GM12872 (cell line): ENCODE measurements at regions not wholly inside any gene's neighbourhood (a gene's known extent, or its start where the extent isn't known, plus 50 kb on each side); places are given as distances from the start of the nearest gene placed in this dataset.

Source experiments
- CTCF ChIP-seq: IDR thresholded peaks from 3 replicates; pipeline ENCODE4 v1.5.1; 2011; ENCODE audit warnings: low read depth, mild to moderate bottlenecking, low read length, moderate library complexity; ENCODE audit not compliant: insufficient read depth

DNA sequence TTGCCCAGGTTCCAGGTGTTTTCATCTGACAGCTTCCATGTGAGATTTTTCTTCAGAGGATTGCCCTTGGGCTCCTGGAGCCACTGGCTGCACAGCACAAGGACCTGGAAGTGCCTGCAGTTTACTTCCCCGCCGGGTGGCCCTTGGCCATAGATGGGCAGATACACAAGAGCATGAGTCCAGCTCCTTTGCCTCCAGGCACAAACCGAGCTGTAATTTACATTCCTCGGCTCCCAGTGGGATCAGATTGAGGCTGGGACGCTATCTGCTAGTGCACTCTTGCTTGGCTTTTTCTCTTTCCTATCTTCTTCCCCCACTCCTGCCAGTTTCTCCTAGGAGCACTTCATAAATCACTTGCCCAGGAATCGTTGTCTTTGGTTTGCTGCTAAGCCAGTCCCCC, 85.4 kb upstream of the RALY start:
- no peak for TF ChIP-seq CTCF

DNA sequence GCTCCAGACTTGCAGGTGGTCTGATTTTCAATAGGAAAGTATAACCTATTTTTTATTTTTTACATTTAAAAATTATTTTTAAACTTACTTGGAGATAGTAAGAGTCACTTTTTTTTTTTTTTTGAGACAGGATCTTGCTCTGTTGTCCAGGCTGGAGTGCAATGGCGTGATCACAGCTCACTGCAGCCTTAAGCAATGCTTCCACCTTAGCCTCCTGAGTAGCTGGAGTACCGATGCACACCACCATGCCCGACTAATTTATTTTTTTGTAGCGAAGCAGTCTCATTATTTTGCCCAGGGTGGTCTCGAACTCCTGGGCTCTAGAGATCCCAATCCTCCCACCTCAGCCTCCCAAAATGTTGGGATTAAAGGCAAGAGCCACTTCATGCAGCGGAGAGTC, 84.8 kb upstream of the RALY start:
- no peak for TF ChIP-seq CTCF

- TF ChIP-seq CTCF: no peak
Observed at GRCh38 chr20:33909331-33909921, 84.3 kb upstream of the RALY start.

DNA sequence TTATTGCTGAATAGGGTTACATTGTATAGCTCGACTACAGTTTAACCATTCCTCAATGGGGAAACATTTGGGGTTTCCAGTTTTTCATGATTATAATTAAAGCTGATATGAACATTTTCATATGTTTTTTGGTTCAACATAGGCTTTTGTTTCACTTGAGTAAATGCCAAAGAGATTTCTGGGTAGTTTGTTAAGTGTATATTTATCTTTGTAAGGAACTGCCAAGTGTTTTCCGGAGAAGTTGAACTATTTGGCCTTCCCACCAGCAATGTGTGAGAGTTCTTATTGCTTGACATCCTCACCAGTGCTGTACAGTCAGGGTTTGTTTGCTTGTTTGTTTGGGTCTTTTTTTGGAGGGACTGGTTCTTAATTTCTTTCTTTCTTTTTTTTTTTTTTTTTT, 83.7 kb upstream of the RALY start:
- TF ChIP-seq CTCF: no peak

GRCh38 chr20:33910529-33911327, 83.0 kb upstream of the RALY start:
- TF ChIP-seq CTCF: no peak

- TF ChIP-seq CTCF: no peak
Observed at GRCh38 chr20:33914919-33915318, 78.8 kb upstream of the RALY start.

- TF ChIP-seq CTCF: peak; percentile 88
Observed at GRCh38 chr20:33915726-33916331, 77.9 kb upstream of the RALY start.
